Stimulated activated CD4-positive, alpha-beta T cell treated with anti-CD3 and anti-CD28 coated beads, Interleukin-1b, Interleukin-23, amount 100 ng/mL, for 48 hours (primary cell): ENCODE measurements at regions not wholly inside any gene's neighbourhood (a gene's known extent, or its start where the extent isn't known, plus 50 kb on each side); places are given as distances from the start of the nearest gene placed in this dataset.

Source experiments
- DNase-seq: peaks from one replicate; pipeline ENCODE4 v3.0.0-alpha.2; 2020

DNA sequence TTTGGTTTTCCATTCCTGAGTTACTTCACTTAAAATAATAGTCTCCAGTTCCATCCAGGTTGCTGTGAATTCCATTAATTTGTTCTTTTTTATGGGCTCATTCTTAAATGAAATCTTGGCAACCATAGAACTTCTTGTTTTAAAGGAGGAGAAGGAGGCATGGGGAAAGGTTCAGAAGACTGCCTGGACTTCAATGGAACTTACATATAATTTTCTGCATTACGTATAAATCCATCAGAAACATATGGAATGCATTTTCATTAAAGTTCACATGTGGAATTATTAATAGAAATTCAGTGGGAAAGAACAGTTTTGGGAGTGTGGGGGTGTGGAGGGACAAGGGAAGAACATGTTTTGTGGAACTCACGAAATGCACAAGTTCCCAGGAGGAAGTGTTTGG is 176.6 kb upstream of the PRKCQ start:
- no peak for DNase-seq

DNA sequence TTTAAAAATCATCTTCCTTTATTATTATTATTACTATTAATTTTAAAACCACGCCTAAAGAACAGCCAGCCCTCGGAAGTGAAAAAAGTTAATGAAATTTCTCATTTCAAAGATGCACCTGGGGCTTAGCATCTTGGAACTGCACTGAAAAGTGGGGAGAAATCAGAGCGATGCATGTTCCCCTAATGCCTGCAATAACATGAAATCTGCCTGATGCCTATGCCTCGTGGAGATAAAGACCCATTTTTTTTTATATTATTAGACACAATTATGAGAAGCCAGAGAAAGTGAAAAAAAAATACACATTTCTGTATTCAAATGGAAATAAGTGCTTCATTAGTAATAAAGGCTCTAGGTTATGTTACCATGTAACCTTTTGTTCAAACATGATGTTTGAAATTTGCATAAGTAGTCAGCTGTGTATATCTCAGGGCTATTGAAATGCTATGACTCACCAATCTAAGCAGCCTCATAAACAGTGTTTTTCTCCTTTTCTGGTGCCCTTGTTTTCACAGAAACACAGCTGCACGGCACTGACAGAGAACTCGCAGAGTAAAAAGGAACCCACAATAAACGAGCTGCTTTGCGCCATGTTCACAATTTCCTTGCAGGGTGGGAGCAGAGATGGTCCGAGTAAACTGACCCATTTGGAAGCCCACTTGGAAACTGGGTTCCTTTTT is 175.8 kb upstream of the PRKCQ start:
- DNase-seq, result no peak

DNA sequence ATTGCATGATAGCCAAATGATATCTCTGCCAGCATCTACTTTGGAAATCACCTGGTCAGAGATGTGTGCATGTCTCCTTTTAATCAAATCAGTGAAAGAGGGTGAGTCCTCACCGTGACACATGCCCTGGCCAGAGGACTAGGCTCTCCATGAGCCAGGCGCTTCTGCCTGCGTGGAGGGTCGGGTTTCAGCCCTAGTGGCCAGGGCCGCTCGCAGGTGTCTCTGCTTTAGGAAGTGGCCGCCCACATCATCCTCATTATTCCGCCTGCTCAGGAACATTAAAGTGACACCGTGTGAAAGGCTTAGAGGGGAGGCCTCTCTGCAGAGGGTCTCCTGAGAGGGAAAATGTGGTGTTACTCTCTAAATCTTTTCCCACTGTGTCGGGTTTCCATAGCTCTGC is 173.6 kb upstream of the PRKCQ start:
- no peak for DNase-seq

DNA sequence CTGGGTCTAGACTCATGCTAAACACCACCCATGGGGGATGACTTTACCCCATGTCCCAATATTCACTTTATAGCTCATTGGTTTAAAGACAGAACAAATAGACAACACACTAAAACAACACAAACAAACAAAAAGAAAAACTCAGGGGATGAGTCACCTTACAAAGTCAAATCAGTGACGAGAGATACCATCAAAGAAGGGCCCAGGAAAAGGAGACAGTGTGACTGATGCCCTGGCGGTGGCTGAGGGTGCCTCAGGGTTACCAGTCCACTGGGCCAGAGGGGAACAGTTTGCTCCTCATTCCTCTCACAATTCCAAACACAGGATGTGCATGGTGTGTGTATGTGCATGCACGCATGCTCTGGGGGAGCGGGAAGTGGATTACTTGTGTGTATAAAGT is 171.3 kb upstream of the PRKCQ start:
- DNase-seq, result no peak

DNA sequence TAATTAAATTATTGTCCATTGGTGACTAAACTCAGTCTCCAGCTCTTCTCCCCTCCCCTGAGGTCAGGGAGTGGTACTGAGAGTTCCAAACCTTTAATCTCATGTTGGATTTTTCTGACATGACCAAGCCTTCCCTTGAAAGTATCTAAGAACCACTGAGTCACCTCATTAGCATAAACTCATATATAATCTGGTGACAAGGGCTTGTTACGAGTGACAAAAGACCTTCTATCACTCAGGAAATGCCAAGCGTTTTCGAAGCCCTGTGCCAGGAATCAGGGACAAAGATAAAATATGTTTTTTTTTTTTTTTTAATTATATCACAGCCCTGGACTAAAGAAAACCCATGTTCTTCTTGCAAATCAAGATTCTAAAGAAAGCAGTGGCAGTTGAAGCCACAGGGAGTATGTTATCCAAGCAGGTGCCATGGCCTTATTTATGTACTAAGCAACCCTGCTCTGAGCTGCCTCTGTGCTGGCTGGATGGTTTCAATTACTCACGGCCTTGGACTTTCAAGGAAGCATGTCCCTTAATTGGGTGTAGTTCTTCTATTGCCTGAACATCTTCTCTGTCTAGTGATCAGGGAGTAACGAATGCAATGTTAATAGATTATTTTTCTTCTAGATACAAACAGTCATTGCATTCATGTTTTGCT is 169.0 kb upstream of the PRKCQ start:
- no peak for DNase-seq

DNA sequence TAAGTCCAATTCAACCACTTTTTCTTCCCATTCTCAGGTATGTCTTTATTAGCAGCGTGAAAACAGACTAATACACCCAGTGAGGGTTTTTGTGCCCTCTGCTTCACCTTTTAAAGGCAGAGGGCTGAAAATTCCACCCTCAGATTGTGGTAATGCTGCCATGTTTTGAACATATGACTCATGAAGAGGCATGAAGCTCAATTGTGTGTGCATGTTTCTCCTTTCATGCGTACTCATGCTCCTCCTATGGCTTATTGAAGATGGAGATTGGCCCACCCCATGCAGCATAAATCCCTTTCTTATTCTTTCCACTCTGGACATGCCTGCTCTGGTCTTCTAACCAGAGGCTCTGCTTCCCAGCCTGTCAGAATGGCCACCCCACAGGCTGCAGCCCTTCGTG is 168.0 kb upstream of the PRKCQ start:
- DNase-seq, result no peak

DNA sequence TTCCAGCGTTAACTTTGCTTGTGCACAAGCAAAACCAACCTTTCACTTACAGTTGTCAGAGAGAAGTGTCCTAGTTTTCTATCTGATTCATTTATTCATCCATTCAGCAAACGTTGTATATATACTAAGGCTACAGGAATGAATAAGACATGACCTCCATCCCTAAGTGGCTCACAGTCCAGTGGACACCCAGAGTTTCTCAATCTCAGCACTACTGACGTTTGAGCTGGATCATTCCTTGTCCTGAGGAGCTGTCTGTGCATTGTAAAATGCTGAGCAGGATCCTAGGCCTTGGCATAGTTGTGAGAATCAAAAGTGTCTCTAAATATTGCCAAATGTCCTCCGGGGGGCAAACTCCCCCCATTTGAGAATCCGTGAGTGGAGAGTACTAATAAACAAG is 166.7 kb upstream of the PRKCQ start:
- DNase-seq, result no peak

DNA sequence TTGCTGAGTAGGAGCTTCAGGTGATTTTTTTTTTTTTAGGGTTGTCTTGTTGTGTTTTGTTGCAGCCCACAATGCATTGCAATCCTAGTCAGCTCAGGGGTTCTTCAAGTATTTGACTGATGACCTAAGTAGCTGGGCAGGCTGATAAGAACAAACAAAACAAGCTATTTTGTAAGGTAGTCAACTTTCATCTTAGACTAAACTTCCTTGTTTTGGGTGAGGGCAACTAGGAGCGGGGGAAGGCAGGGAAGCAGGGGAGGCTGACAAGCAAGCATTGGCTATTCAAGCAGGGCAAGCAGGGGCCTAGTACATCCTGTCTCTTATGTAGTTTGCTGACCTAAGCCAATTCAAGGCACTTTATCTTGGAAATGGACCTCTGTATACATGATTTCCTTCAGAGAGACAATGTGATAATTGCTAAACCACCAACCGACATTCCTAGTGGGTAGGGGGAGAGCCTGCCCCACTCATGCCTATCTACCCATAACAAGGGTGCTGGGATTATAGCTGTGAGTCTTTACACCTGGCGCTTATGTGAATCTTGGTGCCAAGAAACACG is 163.3 kb upstream of the PRKCQ start:
- no peak for DNase-seq

DNA sequence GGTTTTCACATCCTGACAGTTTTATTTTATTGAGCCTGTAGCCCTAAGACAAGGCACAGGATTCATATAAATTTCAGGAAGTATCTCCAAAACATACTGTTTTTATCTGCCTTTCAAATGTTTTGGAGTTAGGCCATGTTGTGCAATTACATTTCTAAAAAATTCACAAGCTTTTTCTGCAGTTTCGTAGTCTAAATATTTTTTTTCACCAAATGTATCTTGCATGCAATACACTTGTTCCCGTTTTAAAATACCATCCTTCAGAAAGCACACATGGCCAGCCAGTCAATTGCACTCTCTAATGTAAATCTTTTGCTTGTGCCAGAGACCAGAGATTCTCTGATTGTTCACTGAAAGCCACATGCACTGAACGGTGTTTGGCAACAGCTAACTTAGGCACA is 161.5 kb upstream of the PRKCQ start:
- no peak for DNase-seq

DNA sequence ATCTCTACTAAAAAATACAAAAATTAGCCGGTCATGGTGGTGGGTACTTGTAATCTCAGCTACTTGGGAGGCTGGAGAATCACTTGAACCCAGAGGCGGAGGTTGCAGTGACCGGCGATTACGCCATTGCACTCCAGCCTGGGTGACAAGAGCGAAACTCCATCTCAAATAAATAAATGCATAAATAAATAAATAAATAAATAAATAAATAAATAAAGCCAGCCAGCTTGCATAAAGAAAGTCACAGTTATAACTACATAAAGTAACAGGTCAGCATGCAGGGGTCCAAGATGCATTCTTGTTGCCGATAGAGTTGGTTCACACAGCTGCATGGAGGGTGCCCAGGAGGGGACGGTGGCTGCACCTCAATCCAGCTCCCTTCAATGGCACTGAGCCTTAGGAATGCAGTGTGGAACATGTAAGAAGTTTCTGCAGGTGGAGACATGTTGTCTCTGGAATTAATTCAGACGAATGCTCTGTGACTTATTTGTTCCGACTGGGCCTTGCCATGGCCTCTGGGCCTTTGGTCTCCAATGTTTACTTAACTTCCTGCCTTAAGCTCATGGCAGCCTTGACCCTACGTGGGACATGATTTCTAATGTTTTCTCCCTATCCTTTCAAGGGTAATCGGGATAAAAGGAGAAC is 159.6 kb upstream of the PRKCQ start:
- no peak for DNase-seq

DNA sequence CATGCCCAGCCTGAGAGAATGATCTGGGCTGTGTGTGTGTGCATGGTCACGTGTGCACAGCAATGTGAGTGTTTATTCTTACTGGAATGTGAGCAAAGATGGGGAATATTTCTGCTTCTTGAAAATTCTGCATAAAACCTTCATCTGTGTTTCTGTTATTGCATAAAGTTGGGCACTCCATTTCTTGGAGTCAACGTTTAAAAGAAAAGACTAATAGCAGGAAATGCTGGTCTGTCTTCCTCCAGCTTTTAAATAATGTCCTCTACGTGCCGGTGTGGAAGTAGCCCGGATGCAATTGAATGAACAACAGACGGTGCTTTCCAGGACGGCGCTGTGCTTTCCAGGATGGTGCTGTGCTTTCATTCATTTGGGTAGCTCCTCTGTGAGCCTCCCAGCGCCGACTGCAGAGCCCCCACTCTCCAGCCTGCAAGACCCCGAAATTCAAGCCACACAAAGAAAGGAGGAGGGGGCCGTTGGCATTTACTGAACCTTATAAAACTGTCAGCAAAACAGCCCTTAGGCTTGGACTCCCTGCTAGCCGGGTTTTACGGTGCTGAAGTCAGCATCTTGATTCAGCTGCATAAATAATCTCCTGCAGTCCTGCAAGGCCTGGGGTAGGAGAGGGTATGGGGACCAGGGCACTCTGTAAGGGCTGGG is 158.2 kb upstream of the PRKCQ start:
- no peak for DNase-seq

DNA sequence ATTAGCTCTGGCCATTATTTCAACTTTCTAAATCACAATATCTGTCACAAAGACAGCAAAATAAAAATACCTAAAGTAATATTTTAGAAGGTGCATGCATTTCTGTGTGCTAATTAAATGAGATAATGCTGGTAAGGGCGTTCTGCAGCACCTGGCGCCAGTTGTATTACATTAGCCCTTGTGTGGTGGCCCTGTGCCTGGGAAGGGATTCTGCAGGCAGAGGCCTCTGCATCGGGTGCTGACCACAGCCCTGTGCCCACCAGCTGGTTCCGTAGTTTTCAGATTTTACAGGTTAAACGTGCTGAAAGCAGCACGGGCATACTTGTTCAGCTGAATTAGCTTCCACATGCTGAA is 157.7 kb upstream of the PRKCQ start:
- no peak for DNase-seq

DNA sequence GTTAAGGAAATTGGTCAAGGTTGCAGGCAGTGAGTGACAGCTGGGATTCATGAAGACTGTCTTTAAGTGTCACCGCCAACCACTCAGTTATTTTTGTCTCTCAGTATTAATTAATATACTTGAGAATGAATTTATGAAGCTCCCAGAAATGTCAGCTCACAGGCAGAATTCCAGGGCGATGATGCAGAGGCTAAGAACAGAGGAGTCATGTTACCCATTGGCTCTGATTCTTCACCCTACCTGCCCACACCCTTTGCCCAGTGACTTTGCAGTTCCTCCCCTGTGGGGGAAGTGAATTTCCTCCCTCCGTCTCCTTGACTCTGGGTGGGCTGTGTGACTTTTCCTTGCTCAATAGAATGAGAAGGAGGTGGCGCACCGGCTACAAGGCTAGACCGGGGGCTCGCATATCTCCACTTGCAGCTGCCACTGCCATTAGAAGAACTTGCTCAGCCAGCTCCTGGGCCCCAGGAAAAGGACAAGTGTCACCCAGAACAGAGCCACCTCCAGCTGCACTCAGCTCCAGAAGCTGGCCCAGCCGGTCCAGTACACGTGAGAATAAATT is 157.1 kb upstream of the PRKCQ start:
- DNase-seq, result no peak

DNA sequence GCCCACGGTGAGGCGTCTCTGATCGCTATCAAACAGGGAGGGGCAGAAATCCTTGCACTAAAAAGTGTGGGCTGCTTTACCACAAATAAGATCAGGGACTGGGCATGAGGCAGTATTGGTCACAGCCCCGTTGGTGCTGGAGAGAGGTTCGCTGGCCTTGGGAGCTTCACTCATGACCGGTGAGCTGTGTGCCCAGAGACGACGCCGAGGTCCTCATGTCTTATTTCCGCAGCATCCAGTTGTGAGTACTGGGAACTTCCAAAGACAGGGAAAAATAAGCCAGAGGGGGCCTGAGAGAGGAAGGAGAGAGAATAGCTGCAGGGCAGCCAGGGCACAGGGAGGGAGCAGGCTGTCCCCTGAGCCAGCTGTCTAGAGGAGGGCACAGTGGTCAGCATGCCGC is 154.2 kb upstream of the PRKCQ start:
- no peak for DNase-seq

DNA sequence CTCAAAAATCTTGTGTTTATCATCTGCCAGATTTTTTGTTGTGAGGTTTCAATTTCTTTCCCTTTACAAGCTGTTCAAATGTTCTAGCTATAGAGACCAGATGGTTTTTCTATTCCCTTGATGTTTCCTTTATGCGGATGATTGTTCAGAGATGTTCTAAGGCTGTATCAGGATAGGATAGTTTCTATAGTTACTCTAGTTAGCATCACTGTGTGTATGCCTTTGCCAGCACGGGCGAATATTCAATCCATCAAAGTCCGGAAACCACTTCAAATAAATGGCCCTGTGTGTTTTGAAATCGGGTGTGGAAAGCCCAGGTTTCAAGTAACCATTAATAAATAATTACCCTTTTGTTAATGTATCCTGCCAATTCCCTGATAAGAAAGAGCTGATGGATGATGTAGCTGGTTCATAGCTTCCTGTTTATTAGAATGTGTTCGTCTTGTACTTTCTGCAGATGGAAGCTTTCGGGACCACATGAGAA is 149.8 kb upstream of the PRKCQ start:
- DNase-seq, result no peak

DNA sequence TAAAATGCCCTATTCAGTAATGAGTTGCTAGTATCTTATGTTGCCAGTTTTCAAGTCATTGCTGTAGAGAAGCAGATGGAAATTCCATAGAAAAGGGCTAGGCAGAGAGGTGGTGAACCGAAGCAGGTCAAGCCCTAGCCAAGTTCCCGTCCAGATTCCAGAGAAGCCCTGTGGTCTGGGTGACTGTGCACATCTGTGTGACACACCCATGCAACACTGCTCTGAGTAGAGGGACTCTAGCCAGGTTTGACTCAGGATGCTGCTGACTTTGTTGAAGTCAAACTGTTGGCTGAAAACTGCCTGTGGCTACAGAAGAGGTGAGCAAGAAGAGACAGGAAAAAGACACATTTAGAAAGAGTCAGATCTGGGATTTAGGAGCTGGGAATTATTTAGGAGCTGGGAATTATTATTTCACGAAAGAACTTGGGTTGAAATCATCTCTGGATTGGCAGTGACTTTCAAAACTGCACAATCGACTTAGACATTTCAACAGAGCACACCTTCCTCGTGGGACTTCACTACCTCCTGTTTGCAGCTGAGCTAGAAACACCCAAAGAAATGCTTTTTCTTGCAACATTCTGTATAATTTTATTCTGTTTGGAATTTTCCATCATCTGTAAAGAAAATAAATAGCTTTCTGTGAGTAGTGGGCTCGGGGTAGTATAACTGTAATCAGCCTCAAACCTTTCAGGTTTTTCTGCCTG is 149.1 kb upstream of the PRKCQ start:
- DNase-seq, result no peak

DNA sequence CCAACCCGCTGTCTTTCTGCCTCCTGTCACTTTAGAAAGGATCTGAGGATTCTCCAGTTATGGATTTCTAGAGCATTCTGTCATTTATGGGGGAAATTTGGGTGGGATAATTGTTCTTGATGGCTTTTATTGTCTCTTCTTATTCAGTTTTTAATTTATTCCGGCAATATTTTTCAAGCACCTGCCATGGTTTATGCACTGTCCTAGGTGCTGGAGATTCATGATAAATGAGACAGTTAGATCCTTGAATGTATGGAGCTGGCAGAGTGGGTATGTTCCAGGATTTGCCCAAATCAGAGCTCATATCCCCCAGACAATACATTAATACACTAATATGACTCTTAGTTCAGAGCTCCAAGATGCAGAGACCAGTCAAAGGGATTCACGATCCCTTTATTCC is 146.8 kb upstream of the PRKCQ start:
- DNase-seq, result no peak

DNA sequence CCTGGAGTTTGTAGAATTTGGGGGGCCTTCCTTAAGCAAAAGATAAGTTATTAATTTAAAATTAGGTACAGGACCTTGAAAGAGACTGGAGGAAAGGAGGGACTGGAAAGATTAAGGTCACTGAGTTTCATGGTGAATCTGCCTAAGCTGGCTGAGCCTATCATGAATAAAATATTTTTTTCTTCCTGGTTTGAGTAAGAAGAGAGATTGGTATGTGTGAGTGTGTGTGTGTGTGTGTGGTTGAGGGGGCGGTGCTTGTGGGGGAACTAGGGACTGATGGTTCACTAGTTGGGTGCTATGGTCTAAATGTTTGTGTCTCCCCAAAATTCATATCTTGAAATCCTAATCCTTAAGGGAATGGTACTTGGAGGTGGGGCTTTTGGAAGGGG is 142.5 kb upstream of the PRKCQ start:
- DNase-seq, result peak; percentile 13

DNA sequence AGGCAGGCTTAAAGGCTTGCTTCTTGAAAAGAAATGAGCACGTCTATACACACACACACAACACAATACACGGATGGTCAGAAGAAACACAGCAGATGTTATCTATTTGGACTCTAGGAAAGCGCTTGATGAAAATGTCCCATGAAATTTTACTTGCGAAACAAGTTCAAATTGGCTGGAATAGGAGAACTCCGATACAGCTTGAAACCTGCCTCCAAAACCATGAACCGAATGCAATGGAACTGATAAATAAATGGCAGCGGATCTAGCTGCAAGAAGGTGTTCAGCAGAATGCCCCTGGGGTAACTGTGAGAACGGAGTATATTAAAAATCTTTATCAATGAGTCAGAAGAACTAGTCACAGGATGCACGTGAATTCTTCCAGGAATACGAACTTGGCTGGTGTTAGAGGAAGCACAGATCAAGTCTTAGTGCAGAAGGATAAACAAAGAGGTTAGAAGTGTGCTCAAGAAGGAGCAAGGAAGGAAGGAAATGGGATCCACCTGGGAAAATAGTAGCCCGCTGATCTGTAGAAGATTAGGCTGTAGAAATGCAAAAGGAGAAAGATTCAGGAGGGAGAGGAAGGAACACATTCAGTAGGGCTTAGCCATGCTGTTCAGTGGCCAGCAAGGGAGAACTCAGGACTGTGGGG is 142.0 kb upstream of the PRKCQ start:
- no peak for DNase-seq

DNA sequence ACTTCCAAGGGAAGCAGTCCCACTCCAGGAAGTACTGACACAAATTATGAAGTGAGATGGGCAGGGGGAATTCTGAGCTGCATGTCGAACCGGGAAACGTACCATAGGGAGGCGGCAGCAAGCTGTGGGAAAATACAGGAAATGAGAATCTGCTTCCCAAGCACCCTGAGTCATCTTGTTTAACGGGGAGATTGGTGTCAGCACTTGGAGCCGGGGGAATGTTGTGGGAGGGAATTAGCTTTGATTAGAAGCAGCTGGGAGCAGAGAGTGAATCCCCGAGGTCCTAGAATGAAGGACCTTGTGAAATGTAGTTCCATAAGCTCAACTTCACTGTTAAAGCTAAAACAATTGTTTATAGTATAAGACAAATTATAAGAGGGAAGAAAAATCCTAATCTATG is 141.4 kb upstream of the PRKCQ start:
- DNase-seq, result no peak

DNA sequence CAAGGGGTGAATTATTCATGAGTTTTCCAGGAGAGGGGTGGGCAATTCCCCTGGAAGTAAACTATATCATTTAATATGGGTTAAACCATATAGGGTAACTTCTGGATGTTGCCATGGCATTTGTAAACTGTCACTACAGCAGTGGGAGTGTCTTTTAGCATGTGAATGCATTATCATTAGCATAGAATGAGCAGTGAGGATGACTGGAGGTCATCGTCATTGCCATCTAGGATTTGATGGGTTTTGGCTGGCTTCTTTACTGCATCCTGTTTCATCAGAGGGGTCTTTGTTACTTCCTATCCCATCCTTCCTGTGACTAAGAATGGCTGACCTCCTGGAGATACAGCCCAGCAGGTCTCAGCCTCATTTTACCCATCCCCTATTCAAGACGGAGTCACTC is 139.5 kb upstream of the PRKCQ start:
- no peak for DNase-seq

DNA sequence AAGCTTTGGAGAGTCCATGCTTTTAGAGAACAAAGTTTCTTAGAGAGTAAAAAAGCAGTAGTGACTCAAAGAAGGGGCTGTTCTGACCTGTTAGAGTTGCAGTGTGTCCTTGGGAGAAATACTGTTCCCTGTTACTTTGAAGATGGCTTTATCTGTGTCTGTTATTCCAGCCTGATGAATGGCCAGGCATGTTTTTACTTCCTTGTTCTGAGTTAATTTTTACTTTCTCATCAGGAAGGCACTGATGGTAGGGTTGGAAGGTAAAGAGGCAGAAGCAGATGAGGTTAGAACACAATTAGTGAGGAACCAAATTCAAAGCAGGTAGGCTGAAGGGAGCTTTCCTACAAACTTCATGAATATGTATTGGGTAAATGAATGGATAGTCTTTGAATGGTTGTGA is 138.5 kb upstream of the PRKCQ start:
- no peak for DNase-seq
